ENCODE measurements at regions not wholly inside any gene's neighbourhood (a gene's known extent, or its start where the extent isn't known, plus 50 kb on each side); places are given as distances from the start of the nearest gene placed in this dataset.

- no peak for DNase-seq
- no peak for TF ChIP-seq CTCF (IDR thresholded peaks at IDR 0.05; ENCODE audit: low read depth, low read length)
- H3K36me3 ChIP-seq, result no peaks in the 10 kb centered on the region
- H3K4me1 ChIP-seq, result peaks cover 28% of the 10 kb centered on the region
- no peaks in the 10 kb centered on the region for H3K9me3 ChIP-seq
- no peak overlapping the region for H3K4me3 ChIP-seq (ENCODE audit: low read depth, low read length)
- H3K27me3 ChIP-seq, result no peaks in the 10 kb centered on the region
These were observed 181.0 kb upstream of the MAST4 start for GRCh38 chr5:66415208-66415607.

GRCh38 chr5:66416698-66417097 lies 179.5 kb upstream of the MAST4 start:
- no peak for DNase-seq
- peaks cover 23% of the 10 kb centered on the region for H3K4me1 ChIP-seq
- H3K27me3 ChIP-seq, result no peaks in the 10 kb centered on the region
- no peaks in the 10 kb centered on the region for H3K9me3 ChIP-seq
- no peak overlapping the region for H3K4me3 ChIP-seq (ENCODE audit: low read depth, low read length)
- no peak for TF ChIP-seq CTCF (IDR thresholded peaks at IDR 0.05; ENCODE audit: low read depth, low read length)
- H3K36me3 ChIP-seq, result no peaks in the 10 kb centered on the region

GRCh38 chr5:66417781-66418180 lies 178.4 kb upstream of the MAST4 start:
- H3K4me1 ChIP-seq, result peaks cover 23% of the 10 kb centered on the region
- no peaks in the 10 kb centered on the region for H3K36me3 ChIP-seq
- no peak for TF ChIP-seq CTCF (IDR thresholded peaks at IDR 0.05; ENCODE audit: low read depth, low read length)
- peak; percentile 82 for DNase-seq
- no peaks in the 10 kb centered on the region for H3K9me3 ChIP-seq
- H3K4me3 ChIP-seq (ENCODE audit: low read depth, low read length), result no peak overlapping the region
- H3K27me3 ChIP-seq, result no peaks in the 10 kb centered on the region

- Histone ChIP-seq H3K36me3 (no peaks in the 10 kb centered on the region), H3K4me3 (ENCODE audit: low read depth, low read length) (no peak overlapping the region), H3K4me1 (peaks cover 23% of the 10 kb centered on the region), H3K9me3 (no peaks in the 10 kb centered on the region), H3K27me3 (no peaks in the 10 kb centered on the region; the same call in 1 of the 2 replicates)
- DNase-seq, result no peak
- TF ChIP-seq CTCF (IDR thresholded peaks at IDR 0.05; ENCODE audit: low read depth, low read length), result no peak
These were observed 172.7 kb upstream of the MAST4 start for GRCh38 chr5:66423484-66423883.

- no peak for TF ChIP-seq CTCF (IDR thresholded peaks at IDR 0.05; ENCODE audit: low read depth, low read length)
- Histone ChIP-seq H3K9me3 (no peaks in the 10 kb centered on the region), H3K4me1 (peaks cover 16% of the 10 kb centered on the region), H3K36me3 (no peaks in the 10 kb centered on the region), H3K27me3 (no peaks in the 10 kb centered on the region; the same call in 1 of the 2 replicates), H3K4me3 (ENCODE audit: low read depth, low read length) (no peak overlapping the region)
- DNase-seq, result no peak
These were observed 170.4 kb upstream of the MAST4 start for GRCh38 chr5:66425842-66426241.

- H3K4me3 ChIP-seq (ENCODE audit: low read depth, low read length), result no peak overlapping the region
- no peaks in the 10 kb centered on the region; the same call in 1 of the 2 replicates for H3K27me3 ChIP-seq
- no peak for DNase-seq
- no peaks in the 10 kb centered on the region for H3K9me3 ChIP-seq
- no peaks in the 10 kb centered on the region for H3K36me3 ChIP-seq
- no peak for TF ChIP-seq CTCF (IDR thresholded peaks at IDR 0.05; ENCODE audit: low read depth, low read length)
- H3K4me1 ChIP-seq, result peaks cover 16% of the 10 kb centered on the region
These were observed 169.7 kb upstream of the MAST4 start for GRCh38 chr5:66426259-66427138.

Data from BE2C (cell line).